NCI-H2081 (cell line): ENCODE measurements at regions not wholly inside any gene's neighbourhood (a gene's known extent, or its start where the extent isn't known, plus 50 kb on each side); places are given as distances from the start of the nearest gene placed in this dataset.

Source experiments
- DNase-seq, 2 experiments: peaks; one replicate each; lab custom pipeline; 2025; lab: John Stamatoyannopoulos, UW

DNA sequence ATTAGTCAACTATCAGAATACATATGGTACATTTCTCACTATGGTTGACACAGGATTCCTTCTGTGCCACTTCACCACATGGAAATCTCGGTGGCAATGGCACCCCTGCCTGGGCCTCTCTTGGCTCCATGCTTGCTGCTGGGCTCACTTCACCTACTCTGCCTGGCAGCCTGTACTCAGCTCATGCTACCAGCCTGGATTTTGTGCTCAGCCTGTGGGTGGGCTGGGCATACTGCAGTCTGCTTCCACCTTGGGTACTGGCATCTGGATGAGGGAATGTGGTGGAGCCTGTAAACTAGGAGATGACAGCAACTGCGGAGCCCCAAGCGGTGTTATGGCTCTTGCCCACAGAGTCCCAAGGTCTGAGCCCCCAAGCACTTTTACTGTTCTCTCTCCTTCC, 604.1 kb downstream of the MTRR start:
- DNase-seq, result no peak

DNA sequence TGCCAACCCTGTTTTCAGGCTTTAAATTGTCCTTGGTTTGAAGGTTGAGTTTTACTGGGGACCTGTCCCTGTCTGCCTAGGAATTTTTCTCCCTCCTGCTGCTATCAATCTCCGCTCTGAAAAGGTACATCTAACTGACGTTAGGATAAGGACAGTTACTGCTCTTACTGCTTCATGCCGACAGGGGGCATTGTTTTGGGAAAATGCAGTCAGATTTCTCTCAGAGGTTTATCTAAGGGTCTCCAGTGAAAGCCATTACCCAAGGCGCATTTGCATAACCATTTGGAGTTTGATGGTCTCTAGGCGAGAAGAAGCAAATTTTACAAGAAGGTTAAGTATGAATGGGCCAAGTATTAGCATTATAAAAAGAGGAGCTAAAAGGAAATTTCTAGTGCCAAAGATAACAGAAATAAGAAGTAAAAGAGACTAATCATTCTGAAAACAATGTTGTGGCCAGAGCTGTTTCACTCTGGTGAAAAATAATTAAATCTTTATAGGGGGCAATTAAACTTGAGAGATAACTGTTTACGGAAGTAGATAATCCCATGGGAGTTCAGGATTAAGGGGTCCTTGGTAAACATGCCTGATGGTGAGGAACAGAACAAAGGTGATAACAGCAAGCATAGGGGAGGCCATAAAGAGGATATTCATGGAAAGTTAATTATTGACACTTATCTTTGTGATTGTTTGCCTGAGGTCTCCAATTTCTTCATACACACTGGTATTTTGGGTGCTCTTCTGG, 605.0 kb downstream of the MTRR start:
- no peak for DNase-seq

DNA sequence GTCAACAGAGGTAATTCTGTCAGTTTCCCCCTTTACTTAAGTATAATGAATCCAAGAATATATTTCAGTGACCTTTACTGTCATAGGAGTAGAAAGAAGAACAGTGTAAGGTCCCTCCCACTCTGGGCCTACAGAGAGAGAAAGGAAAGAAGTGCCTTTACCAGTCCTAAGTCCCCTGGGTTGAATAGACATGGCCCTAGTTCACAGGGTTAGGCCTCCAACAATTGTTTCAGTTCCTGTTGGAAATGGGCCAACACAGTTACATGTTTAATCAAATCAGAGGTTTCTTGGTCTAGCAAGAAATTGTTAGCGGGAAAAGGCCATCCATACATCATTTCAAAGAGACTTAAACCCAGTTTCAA, 605.6 kb downstream of the MTRR start:
- peak in 1 of 2 experiments; percentile 43 for DNase-seq

DNA sequence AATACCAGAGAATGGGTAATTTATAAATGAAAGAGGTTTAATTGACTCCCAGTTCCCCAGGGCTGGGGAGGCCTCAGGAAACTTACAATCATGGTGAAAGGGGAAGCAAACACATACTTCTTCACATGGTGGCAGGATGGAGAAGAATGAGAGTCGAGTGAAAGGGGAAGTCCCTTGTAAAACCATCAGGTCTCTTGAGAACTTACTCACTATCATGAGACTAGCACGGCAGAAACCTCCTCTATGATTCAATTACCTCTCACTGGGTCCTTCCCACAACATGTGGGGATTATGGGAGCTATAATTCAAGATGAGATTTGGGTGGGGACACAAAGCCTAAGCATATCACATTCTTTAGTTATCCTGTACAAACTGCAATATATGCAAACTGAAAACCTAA, 609.4 kb downstream of the MTRR start:
- DNase-seq, result no peak

DNA sequence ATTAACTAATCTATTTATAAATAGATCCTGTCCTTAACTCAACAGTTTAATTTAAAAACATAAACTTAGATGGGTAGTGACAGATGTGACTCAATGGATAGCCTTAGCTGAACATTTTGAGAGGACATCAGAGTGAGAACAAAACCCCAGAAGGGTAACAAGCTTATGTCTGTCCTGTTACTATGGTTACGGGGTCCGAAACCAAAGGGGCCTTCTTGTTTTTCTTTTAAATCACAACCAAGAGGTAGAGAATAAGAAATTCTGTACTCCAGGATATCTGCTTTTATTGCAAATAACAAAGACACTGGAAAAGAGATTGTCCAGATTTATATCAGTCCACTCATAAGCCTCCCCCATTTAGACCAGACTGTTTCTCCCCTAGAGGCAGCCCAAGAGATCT, 612.1 kb downstream of the MTRR start:
- DNase-seq, result no peak

DNA sequence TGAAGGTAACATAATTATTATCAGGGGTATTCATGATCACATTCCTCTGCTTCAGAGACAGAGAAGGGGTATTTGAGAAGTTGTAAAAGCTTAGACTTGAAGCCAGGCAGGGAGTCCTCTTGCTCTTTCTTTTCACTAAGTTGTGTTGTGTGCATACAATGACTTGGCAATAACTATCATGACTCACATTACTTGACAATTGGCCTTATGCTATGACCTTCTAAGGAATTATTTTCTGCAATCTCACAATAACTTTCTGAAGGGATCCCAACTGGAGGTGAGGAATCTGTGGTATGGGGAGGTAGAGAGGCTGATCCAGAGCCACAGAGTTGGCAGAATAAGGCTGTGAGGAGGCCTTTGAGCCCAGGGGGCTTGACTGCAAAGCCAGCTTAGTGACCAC, 622.3 kb downstream of the MTRR start:
- no peak for DNase-seq

DNA sequence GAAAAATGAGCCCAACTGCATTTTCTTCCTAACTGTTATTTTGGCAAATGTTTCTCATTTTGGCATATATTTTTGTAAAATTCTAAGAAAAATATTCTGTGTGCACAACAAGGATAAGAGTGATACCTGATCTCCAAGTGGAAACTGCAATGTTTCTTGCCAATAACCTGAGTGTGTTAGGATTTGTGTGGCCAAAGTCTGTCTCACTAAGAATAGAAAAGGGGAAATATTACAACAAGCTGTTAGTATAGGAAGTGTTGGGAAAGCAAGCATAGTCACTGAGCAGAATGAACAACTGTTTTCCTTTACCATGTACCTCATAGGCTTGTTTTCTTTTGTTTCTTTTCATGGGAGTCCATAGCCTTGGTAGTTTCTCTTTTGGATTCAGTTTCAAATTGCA, 624.2 kb downstream of the MTRR start:
- peak in 1 of 2 experiments; percentile 34 for DNase-seq

DNA sequence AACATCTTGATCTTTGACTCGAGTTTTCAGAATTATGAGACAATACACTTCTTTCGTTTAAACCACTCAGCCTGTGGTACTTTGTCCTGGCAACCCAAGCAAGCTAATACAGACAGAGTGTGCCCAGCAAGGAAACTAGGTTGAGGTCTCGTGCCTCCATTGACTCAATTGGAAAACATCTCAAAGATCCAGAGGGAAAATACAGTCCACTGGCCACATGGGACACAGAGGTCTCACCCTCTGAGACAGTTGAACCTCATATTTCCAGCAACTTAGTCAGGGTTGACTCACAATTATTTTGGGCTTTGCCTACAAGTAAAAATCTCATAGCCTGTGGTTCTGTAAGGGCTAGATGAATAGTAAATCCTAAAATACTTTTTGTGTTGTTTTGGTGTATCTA, 631.5 kb downstream of the MTRR start:
- DNase-seq, result no peak

DNA sequence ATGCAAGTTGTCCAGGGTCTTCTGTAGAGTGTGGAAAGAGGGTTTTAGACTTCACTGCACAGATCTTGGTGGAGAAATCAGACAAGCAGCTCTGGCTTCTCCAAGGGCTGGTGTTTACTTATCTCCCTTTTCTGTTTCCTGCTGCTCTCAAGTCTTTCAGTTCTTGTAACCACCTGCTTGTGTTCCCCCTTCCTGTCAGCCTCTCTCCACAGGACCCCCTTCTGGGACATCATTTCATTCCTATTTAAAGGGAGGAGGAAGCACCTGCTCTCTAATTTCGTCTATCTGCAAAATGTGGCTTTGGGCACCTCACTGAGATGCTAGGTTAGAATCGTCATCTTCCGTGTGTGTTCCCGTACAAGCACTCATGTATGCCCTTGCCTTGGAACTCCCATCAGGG, 636.2 kb downstream of the MTRR start:
- DNase-seq, result peak; percentile 74 to 94

DNA sequence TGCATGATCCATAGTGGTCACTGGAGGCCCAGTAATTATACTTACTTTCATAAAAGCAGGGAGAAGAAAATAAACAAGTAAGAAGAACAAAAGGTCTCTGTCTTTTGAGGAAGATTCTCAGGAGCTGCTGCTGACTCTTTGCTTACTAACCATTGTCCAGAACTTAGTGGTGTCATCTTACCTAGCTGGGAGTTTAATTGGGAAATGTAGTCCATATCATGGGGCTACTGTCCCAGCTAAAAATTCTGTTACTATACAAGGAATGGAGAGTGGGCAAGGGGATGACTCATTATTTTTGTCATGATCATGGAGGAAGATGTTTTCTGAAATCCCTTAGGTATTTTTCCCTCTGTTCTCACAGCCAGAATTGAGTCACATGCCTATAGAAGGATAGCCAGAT, 639.3 kb downstream of the MTRR start:
- DNase-seq, result no peak

DNA sequence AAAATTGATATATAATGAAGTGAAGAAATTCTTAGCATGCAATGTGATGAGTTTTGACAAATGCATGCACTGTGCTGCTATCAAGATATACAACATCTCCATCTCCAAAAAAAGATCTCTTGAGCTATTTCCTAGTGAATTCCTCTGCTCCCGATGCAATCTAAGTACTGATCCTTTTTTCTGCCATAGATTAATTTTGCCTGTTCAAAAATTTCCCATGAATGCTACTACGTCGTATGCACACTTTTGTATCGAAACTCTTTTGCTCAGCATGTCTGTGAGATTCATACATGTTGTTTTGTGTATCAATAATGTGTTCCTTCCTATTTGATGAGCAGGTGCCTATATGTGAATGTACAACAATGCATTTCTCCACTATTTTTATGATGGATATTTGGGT, 647.4 kb downstream of the MTRR start:
- DNase-seq, result no peak

DNA sequence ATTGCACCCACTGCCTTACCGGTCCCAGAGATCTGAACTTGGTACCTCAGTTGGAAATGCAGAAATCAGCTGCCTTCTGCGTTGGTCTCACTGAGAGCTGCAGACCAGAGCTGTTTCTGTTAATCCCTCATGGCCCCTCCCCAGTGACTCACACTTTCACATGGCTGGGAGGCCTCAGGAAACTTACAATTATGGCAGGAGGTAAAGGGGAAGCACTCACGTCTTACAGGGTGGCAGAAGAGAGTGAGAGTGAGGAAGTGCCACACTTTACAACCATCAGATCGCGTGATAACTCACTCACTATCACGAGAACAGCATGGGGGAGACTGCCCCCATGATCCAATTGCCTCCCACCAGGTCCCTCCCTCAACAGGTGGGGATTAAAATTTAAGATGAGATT, 648.5 kb downstream of the MTRR start:
- no peak for DNase-seq

DNA sequence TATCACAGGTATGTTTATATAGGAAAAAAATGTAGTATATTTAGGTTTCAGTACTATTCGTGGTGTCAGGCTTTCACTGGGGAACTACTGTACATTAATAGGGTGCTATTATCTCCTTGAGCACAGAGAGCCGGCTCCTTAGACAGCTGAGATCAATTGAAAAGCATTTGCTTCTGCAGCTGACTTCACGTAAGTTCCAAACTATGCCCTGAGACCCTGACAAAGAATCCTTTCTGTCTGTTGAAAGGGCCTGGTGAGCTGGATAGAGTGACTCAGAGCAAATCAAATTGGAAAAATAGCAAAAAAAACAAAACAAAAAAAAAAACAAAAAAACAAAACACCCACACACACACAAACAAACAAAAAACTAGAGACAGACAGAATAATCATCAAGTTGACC, 652.0 kb downstream of the MTRR start:
- DNase-seq, result no peak

DNA sequence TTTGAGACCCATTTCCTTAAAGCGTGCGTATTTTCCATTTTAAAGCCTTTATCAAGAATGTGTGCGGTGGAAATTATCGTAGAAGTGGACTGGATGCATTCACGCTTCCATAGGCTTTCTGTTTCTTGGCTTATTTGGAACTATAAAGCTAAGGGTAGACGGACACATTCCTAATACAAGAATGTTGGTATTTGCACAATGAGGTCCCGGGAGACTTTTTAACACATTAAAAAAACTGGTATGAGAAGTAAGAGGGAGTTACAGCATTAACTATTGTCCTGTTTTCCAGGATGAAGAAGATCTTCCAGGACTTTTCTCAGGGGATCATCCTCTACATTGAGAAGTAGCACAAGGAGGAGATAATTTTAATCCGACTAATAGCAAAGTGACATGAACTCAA, 653.0 kb downstream of the MTRR start:
- no peak for DNase-seq

DNA sequence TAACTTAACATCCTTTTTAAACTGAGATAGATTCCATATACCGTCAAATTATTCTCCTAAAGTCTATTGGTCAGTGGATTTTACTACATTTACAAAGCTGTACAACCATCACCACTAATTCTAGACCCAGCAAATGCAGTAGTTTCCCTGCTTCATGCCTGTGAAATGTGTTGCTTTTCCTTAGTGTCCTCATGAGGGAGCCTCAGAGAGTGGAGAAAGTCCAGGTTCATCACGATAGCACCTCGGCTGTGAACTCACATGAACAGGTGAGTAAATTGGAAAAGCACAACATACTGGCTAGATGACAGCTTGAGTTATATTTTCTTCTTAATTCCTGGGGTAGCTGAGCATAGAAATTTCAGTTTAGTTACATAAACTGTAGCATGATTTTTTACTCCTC, 653.7 kb downstream of the MTRR start:
- DNase-seq, result peak; percentile 35 to 65

DNA sequence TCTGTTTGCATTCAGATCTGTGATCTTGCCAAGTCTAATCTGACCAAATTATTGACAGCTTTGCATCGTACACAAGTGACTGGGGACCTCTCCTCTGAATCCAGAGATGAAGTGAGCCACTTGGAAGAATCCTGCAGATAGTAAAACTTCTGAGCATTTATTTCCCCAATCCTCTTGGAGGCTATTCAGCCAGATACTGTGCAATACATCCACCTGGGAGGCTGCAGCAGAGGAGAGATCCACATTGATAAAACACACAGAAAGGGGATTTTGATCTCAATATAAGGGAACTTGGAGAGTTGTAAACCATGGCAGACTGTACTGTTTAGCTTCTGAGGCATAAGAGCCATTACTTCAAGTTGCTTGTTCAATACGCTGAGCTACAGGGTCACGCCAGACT, 654.6 kb downstream of the MTRR start:
- DNase-seq, result no peak

DNA sequence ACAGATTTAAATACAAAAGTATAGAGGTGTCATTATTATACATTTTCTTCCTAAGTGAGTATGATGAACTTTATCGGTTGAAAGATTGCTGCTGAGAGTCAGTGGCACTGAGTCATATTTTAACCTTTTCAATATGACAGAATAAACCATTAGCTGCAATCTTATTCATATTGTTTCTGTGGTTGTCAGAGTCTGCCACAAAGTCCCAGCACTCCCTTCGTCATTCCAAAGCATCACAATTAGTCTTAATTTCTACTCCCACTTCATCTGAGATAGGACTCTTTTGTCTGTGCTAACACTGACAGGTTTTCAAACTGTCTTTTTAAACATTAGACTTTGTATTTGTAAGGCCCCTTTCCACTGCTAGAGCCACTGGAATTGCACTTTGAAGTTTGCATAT, 656.9 kb downstream of the MTRR start:
- DNase-seq, result no peak

DNA sequence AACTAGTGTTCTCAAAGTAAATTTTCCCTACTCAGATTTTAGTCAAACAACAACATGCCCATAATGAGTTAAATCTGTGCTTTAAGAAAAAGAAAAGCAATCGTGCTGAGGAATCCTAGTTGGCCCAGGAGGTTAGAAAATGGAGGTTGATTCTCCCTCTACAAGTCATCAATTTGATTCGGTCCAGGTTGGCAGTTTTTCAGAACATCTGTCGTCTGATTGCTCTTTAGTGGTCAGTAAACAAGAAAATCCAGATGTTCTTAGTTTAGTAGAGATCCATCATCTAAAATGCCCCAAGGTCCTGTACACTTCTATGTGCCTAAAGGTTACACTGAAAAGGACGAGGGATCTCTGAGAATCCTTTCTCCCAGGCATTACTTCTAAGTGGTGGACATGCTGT, 659.2 kb downstream of the MTRR start:
- DNase-seq, result no peak

DNA sequence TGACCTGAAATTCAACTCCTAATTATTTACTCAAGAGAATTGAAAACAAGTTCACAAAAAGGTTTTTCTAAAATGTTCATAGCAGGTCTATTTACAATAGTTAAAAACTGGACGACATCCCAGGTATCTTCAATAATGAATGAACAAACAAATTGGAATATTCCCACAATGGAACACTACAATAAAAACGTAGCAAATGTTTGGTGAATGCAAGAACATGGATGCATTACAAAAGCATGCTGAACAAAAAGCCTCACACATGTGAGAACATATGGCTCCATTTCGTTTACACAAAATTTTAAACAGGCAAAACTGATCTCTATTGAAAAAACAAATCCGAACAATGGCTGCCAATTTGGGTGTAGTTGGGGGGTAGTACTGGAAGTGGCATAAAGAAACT, 669.9 kb downstream of the MTRR start:
- DNase-seq, result peak; percentile 74 to 95

DNA sequence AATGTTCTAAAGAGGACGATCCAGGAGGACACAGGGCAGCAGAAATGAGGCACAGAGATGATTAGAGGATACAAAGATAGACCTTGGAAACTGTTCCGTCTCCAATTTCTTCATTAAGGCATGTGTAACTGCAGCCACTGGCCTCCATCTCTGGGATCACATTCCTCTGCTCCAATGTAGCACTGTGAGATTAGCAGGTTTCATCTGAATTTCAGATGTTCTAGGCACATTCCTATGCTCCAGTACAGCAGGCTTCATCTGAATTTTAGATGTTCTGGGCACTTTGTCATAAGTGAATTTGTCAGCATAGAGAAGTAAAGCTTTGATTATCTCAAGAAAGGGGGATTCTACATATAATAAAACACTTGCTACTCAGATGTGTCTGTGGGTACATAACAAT, 671.4 kb downstream of the MTRR start:
- DNase-seq, result no peak

DNA sequence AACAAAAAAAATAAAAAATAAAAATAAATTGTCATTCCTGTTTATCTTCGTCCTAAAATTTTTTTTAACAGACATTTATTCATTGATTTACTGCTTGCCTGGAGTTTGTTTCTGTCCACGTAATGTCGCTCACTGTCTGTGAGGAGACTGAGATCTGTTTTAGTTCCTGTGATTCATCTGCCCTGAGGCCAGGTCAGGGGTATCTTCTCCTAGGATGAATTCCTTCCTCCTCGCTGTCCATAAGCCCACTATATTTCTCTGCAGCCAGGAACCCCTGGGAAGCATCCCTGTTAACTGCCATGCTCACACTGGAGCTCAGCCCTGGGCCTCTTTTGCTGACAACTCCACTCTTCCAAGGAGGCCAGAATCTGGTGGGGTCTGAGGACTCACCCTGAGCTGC, 682.0 kb downstream of the MTRR start:
- DNase-seq, result no peak

DNA sequence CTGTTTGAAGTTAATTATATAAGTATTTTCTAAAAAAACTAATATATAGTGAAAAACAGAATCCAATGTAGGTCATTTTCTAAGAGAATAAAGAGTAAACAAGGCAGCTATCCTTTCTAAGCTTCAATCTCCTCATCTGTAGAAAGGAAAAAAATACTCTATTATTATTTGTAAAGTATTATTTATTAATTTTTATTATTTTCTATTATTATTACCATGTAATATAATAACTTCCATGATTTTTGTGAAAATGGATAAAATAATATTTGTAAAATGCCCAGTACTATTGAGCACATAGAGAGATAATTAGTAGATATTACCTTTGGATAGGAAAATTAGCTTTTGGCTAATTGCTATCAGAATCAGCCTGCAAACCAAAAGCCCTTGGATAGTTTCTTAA, 684.4 kb downstream of the MTRR start:
- no peak for DNase-seq

DNA sequence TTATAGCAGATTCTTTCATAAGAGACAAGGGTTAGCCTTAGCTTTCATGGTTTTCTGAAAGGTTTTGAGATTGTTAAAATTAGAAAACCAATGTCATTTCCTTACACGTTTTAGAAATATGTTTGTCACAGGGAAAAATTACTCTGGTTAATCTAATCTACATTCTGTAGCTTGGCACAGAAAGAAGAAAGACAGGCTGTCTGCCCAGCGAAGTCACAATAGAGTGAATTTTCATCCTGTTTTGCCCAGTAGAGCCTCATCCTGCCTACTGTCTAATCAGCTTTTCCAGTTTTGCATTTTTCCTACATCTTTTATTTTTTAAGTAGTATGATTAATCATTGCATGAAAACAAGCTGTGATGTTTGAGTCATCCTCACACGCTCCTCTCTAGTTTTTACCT, 688.8 kb downstream of the MTRR start:
- DNase-seq, result no peak

DNA sequence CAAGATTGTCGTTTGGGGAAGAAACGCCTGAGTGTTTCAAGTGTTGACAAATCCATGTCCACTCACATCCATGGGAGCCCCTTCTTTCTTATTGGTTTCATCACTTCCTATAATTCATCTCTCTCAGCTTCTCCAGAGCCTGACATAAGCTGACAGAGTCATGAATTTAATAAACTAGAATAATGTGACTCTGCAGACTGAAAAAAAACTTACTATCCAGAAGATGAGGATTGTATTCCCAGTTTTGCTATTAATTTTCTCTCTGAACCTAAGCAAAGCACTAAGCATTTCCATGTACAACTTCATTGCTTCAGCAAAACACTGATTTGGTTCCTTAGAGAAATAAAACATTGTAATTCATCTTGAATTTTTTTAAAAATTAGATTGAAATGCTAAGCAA, 691.8 kb downstream of the MTRR start:
- DNase-seq, result no peak
